C4-2B (cell line): ENCODE measurements at regions not wholly inside any gene's neighbourhood (a gene's known extent, or its start where the extent isn't known, plus 50 kb on each side); places are given as distances from the start of the nearest gene placed in this dataset.

Experiments
- ZFX ChIP-seq: fragments of 450-650 bp; IDR thresholded peaks from 2 replicates; pipeline ENCODE4 v1.6.1; 2017
- TF ChIP-seq, protein P1 (sequence below): fragments of 450-650 bp; conservative IDR thresholded peaks from 2 replicates; pipeline ENCODE4 v1.5.1; 2017; ENCODE audit warnings: mild to moderate bottlenecking

DNA sequence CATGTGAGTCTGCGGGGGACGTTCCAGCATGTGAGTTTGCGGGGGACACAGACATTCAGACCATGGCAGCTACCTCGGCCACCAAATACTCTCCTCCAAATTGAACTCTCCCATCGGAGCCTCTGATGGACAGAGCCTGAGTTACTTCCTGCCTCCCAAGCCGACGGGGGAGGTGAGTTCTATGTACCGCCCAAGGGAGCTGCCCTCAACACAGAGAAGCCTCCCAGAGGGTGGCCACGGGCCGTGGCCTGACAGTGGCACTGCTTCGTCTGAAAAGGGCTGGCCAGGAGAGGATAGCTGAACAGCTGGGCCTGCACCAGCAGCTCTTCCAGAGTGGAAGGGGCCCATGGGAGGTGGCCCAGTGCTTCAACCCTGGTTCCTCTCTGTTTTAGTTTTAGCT, 274.5 kb upstream of the PPP2R2D start:
- TF ChIP-seq, protein P1, sequence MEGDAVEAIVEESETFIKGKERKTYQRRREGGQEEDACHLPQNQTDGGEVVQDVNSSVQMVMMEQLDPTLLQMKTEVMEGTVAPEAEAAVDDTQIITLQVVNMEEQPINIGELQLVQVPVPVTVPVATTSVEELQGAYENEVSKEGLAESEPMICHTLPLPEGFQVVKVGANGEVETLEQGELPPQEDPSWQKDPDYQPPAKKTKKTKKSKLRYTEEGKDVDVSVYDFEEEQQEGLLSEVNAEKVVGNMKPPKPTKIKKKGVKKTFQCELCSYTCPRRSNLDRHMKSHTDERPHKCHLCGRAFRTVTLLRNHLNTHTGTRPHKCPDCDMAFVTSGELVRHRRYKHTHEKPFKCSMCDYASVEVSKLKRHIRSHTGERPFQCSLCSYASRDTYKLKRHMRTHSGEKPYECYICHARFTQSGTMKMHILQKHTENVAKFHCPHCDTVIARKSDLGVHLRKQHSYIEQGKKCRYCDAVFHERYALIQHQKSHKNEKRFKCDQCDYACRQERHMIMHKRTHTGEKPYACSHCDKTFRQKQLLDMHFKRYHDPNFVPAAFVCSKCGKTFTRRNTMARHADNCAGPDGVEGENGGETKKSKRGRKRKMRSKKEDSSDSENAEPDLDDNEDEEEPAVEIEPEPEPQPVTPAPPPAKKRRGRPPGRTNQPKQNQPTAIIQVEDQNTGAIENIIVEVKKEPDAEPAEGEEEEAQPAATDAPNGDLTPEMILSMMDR = no peak
- no peak for TF ChIP-seq ZFX
